HG02884 (cell line): ENCODE measurements at regions not wholly inside any gene's neighbourhood (a gene's known extent, or its start where the extent isn't known, plus 50 kb on each side); places are given as distances from the start of the nearest gene placed in this dataset.

Source experiments
- ATAC-seq: cut with Tn5 transposase; IDR thresholded peaks from one replicate; pipeline ENCODE4 v1.9.1; 2021; ENCODE audit warnings: mild to moderate bottlenecking, moderate library complexity; ENCODE audit not compliant: unreplicated experiment

GRCh38 chr13:70203661-70204229 lies 95.5 kb upstream of the KLHL1 start:
- ATAC-seq, result no peak

- no peak for ATAC-seq
Measured at GRCh38 chr13:70191034-70191433, 82.8 kb upstream of the KLHL1 start.

- ATAC-seq, result no peak
Measured at GRCh38 chr13:70189981-70190380, 81.7 kb upstream of the KLHL1 start.

- no peak for ATAC-seq
Measured at GRCh38 chr13:70188567-70188966, 80.3 kb upstream of the KLHL1 start.

GRCh38 chr13:70183041-70183440 lies 74.8 kb upstream of the KLHL1 start:
- no peak for ATAC-seq
